Loucy (cell line): ENCODE measurements at regions not wholly inside any gene's neighbourhood (a gene's known extent, or its start where the extent isn't known, plus 50 kb on each side); places are given as distances from the start of the nearest gene placed in this dataset.

Source experiments
- CTCF ChIP-seq: fragments of 200-600 bp; sonication (generic); conservative IDR thresholded peaks from 2 replicates; pipeline ENCODE4 v1.5.1; 2014; ENCODE audit warnings: mild to moderate bottlenecking, antibody characterized with exemption, low read length
- EZH2phosphoT487 ChIP-seq: fragments of 200-600 bp; IDR thresholded peaks from 2 replicates; pipeline ENCODE4 v1.6.1; 2018; ENCODE audit warnings: antibody characterized with exemption, mild to moderate bottlenecking, moderate library complexity, borderline replicate concordance

DNA sequence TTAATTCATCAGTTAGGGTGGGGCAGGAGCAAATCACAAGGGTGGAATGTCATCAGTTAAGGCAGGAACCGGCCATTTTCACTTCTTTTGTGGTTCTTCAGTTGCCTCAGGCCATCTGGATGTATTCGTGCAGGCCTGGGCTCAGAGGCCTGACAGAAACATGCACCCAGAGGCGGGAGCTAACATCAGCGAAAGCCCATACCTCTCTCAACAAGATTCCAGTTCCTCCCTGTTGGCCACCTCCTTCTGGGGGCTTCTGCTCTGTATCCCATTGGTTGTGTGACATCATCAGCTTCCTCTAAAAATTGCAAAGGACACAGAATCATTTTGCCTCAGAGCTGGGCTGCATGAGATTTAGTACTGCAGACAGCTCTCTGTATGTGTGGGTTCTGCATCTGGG is 134.3 kb downstream of the ZNF664 start:
- TF ChIP-seq CTCF: no peak
- TF ChIP-seq EZH2phosphoT487: no peak
